Panc1 (cell line): ENCODE measurements at regions not wholly inside any gene's neighbourhood (a gene's known extent, or its start where the extent isn't known, plus 50 kb on each side); places are given as distances from the start of the nearest gene placed in this dataset.

Experiments used
- CTCF ChIP-seq: fragments of 450-650 bp; IDR thresholded peaks from 2 replicates; pipeline ENCODE4 v1.5.1; 2017; ENCODE audit warnings: mild to moderate bottlenecking
- POLR2AphosphoS5 ChIP-seq: IDR thresholded peaks from 2 replicates; pipeline ENCODE4 v1.6.1; 2012; ENCODE audit warnings: mild to moderate bottlenecking, low read depth, low read length, moderate library complexity
- REST ChIP-seq, 2 experiments: IDR thresholded peaks; 2 replicates each; pipeline ENCODE4 v1.6.1; 2011 to 2012; ENCODE audit warnings: low read depth in 2 of 2, control low read depth in 1 of 2, low read length in 1 of 2, mild to moderate bottlenecking in 1 of 2, moderate library complexity in 1 of 2; ENCODE audit not compliant: insufficient read depth in 1 of 2
- SIN3A ChIP-seq: IDR thresholded peaks from 2 replicates; pipeline ENCODE4 v1.6.1; 2012; ENCODE audit warnings: low read depth, mild to moderate bottlenecking, low read length, moderate library complexity, borderline replicate concordance; ENCODE audit not compliant: insufficient read depth
- TCF7L2 ChIP-seq: IDR thresholded peaks from 2 replicates; pipeline ENCODE4 v1.6.1; 2011; ENCODE audit warnings: mild to moderate bottlenecking, low read depth, low read length, inconsistent platforms

- TF ChIP-seq POLR2AphosphoS5 (no peak), CTCF (no peak), SIN3A (no peak), REST (IDR thresholded peaks at IDR 0.05; ENCODE audit: insufficient read depth in 1 of 2, low read depth in 2 of 2, low read length in 1 of 2) (no peak), TCF7L2 (no peak)
These were observed 58.8 kb upstream of the ZNF536 start for GRCh38 chr19:30313353-30313750.
